ENCODE measurements at regions not wholly inside any gene's neighbourhood (a gene's known extent, or its start where the extent isn't known, plus 50 kb on each side); places are given as distances from the start of the nearest gene placed in this dataset.
"Not testable (repeated sequence)": the region's sequence is repeated elsewhere in the genome, so short reads cannot be mapped to it uniquely, and the experiment has no call there.

DNA sequence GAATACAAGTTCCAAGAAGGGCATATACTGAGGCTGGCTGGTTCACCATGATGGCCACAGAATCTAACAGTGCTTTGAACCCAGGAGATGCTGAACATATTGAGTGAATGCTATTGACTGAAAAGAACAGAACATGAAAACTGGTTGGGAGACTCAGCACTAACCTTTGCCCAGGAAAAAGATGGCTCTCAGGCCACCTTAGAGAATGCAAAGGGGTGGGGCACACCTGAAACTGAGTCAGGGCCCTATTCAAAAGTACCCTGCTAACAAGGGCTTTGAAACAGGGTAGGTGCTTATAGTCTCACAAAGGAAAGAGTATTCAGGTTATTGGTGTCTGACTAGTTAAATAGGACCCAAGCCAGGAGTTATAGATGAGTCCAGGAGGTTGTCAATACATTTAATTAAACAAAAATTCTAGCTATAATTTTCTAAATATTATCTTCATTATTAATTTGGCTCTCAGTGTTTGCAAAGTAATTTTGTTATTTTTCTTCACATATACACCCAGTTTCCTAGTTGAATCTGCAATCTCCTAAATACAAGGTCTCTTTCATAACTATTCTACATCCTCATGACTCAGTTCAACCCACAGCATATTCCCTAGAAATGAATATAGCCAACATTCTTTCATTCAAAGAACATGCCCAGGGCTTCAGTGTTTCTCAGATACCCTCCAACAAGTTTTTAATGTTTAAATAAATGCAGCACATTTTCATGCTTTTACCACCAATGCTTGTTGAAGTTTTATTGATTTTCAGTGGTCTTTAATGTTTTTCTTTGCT is 144.2 kb upstream of the RAPGEF2 start:
- no peak for DNase-seq
- no peak overlapping the region for H3K27ac Mint-ChIP-seq
- H3K4me1 Mint-ChIP-seq, result no peaks in the 10 kb centered on the region
- ChIA-PET POLR2A (no interaction called here), CTCF (no interaction called here)
- H3K9me3 Mint-ChIP-seq, result peaks cover 7% of the 10 kb centered on the region
- peaks cover 8% of the 10 kb centered on the region for H3K27me3 Mint-ChIP-seq
- no peaks in the 10 kb centered on the region for H3K36me3 Mint-ChIP-seq (ENCODE audit: low read depth)
- no peak overlapping the region for H3K4me3 Mint-ChIP-seq

DNA sequence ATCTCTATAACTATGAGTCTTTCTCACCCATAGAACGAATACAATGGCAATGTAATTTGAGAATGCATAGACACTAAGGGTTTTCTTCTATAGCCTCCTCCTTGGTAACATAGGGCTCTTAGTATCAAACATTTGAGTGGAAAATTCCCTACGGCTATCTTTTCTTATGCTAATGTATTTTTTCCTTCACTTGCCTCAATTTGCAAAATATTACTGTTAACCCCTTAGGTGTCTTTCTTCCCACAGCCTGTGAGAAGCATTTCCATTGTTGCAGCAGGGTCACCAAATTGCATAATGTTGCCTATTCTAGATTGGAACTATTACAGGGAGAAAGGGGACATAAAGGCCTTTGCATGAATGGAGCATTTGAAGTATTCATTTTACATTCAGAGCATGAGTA is 140.5 kb upstream of the RAPGEF2 start:
- ChIA-PET POLR2A (no interaction called here), CTCF (no interaction called here)
- DNase-seq, result no peak
- no peaks in the 10 kb centered on the region for H3K36me3 Mint-ChIP-seq (ENCODE audit: low read depth)
- no peaks in the 10 kb centered on the region for H3K9me3 Mint-ChIP-seq
- H3K4me1 Mint-ChIP-seq, result no peaks in the 10 kb centered on the region
- no peak overlapping the region for H3K27ac Mint-ChIP-seq
- H3K4me3 Mint-ChIP-seq, result no peak overlapping the region
- H3K27me3 Mint-ChIP-seq, result peaks cover 14% of the 10 kb centered on the region

DNA sequence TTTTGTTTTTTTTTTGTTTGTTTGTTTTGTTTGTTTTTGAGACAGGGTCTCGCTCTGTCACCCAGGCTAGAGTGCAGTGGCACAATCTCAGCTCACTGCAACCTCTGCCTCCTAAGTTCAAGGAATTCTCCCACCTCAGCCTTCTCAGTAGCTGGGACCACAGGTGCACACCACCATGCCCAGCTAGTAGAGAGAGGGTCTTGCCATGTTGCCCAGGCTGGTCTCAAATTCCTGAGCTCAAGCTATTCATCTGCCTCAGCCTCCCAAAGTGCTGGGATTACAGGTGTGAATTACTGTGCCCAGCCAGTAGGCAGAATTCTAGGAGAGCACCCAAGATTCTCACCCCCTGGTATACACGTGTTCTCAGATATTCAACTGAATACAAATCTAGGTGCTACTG is 139.6 kb upstream of the RAPGEF2 start:
- H3K4me1 Mint-ChIP-seq; CTCF ChIA-PET; H3K4me3 Mint-ChIP-seq; H3K9me3 Mint-ChIP-seq; H3K27ac Mint-ChIP-seq; H3K36me3 Mint-ChIP-seq (ENCODE audit: low read depth); DNase-seq: not testable (repeated sequence)
- POLR2A ChIA-PET, result interaction anchor here (0.6 kb wide), 1 partner anchor 75 kb away, joined by 3 read pairs; no protein-coding TSS in a partner anchor
- peaks cover 18% of the 10 kb centered on the region for H3K27me3 Mint-ChIP-seq

DNA sequence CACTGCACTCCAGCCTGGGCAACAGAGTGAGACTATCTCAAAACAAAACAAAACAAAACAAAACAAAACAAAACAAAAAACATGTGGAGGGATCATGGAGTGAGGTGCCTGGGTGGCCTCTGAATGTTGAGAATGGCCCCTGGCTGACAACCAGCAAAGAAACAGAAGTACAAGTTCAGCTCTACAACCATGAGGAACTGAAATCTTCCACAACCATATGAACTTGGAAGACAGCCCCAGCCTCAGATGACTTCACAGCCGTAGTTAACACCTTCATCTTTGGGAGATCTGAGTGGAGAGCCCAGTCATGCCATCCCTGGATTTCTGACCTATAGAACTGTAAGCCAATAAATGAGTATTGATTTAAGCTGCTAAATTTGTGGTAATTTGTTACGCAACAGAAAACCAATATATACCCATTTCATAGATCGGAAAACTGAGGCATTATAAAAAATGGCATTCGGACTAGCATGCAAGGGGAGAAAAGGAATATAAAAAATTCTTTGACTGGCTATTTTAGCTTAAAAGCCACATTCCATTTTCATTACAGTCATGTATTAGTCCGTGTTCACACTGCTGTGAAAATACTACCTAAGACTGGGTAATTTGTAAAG is 138.7 kb upstream of the RAPGEF2 start:
- peaks cover 18% of the 10 kb centered on the region for H3K27me3 Mint-ChIP-seq
- ChIA-PET CTCF (interaction anchor here (0.6 kb wide), 1 partner anchor 112 kb away, joined by 3 read pairs; no protein-coding TSS in a partner anchor), POLR2A (no interaction called here)
- no peak overlapping the region for H3K27ac Mint-ChIP-seq
- no peaks in the 10 kb centered on the region for H3K9me3 Mint-ChIP-seq
- no peak overlapping the region for H3K4me3 Mint-ChIP-seq
- no peak for DNase-seq
- no peaks in the 10 kb centered on the region for H3K4me1 Mint-ChIP-seq
- H3K36me3 Mint-ChIP-seq (ENCODE audit: low read depth), result no peaks in the 10 kb centered on the region

DNA sequence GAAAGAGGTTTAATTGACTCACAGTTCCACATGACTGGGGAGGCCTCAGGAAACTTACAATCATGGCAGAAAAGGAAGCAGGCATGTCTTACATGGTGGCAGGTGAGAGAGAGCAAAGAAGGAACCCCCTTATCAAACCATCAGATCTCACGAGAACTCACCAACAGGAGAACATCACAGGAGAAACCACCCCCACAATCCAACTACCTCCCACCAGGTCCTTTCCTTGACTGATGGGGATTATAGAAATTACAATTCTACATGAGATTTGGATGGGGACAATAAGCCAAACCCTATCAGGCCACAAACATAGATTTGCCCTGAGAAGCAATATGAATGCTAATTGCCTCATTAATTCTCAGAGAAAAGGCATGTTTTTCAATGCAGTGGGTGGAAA is 138.2 kb upstream of the RAPGEF2 start:
- Mint-ChIP-seq H3K36me3 (ENCODE audit: low read depth) (no peaks in the 10 kb centered on the region), H3K27me3 (peaks cover 18% of the 10 kb centered on the region), H3K9me3 (no peaks in the 10 kb centered on the region), H3K27ac (no peak overlapping the region), H3K4me1 (no peaks in the 10 kb centered on the region), H3K4me3 (no peak overlapping the region)
- ChIA-PET CTCF (no interaction called here), POLR2A (no interaction called here)
- DNase-seq, result no peak

DNA sequence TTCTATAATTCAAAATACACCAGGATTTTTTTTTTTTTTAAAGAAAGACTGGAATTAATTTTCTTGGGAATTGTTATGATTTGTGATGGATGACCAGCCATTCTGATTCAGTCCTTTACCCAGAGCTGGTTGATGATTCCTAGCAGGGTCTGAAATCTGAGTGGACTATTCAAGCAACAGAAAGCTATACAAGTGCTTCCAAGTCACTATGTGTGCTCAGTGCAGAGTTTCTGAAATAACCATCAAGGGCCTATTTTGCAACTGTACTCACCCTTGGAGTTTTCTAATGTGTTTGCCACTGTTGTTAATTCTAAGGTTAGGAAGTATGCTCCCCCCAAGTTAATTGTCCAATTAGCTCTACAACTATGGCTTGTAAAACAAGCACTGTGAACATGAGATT is 137.7 kb upstream of the RAPGEF2 start:
- Mint-ChIP-seq H3K4me1 (no peaks in the 10 kb centered on the region), H3K9me3 (no peaks in the 10 kb centered on the region), H3K27ac (no peak overlapping the region), H3K36me3 (ENCODE audit: low read depth) (no peaks in the 10 kb centered on the region), H3K4me3 (no peak overlapping the region), H3K27me3 (peaks cover 17% of the 10 kb centered on the region)
- CTCF ChIA-PET, result no interaction called here
- no peak for DNase-seq
- POLR2A ChIA-PET, result no interaction called here

DNA sequence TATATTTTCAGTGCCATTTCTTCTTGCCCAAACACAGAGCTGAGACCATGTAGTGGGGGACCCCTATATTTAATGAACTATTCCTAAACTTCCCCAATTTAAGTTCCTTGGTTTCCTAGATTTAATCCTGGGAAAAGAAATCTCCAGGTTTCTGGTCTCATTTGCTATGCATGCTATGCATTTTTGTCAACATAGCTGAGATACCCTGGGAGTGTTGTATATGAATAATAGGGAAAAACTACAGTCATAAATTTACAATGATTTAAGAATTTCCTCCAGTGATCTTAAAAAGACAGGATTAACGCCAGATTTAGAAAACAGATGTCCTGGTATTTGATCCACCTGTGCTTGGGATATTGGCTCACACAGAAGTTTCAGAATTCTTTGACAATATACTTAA is 136.8 kb upstream of the RAPGEF2 start:
- peaks cover 13% of the 10 kb centered on the region for H3K27me3 Mint-ChIP-seq
- no peaks in the 10 kb centered on the region for H3K4me1 Mint-ChIP-seq
- CTCF ChIA-PET, result no interaction called here
- H3K36me3 Mint-ChIP-seq (ENCODE audit: low read depth), result no peaks in the 10 kb centered on the region
- no peak overlapping the region for H3K27ac Mint-ChIP-seq
- POLR2A ChIA-PET, result no interaction called here
- no peaks in the 10 kb centered on the region for H3K9me3 Mint-ChIP-seq
- no peak for DNase-seq
- no peak overlapping the region for H3K4me3 Mint-ChIP-seq

DNA sequence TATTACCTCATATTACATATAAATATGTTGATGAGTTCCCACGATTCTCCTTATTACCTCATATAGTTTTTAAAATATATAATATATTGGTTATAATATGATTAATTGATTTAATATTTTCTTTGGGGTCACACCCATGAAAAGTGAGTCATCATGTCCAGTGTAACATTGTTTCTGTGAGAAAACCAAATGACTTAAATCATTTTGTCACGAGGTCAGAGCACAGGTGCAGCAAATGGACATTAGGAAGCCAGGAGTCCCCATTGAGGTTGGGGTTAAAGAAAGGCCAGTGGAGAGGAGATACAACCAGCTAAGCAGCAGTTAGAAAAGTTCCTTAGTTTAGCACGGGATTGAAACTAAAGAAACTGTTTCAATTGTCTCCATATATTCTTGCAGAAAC is 133.9 kb upstream of the RAPGEF2 start:
- POLR2A ChIA-PET, result no interaction called here
- no peaks in the 10 kb centered on the region for H3K36me3 Mint-ChIP-seq (ENCODE audit: low read depth)
- no peak for DNase-seq
- H3K27ac Mint-ChIP-seq, result no peak overlapping the region
- peaks cover 12% of the 10 kb centered on the region for H3K27me3 Mint-ChIP-seq
- H3K4me1 Mint-ChIP-seq, result no peaks in the 10 kb centered on the region
- H3K4me3 Mint-ChIP-seq, result no peak overlapping the region
- CTCF ChIA-PET, result no interaction called here
- no peaks in the 10 kb centered on the region for H3K9me3 Mint-ChIP-seq

DNA sequence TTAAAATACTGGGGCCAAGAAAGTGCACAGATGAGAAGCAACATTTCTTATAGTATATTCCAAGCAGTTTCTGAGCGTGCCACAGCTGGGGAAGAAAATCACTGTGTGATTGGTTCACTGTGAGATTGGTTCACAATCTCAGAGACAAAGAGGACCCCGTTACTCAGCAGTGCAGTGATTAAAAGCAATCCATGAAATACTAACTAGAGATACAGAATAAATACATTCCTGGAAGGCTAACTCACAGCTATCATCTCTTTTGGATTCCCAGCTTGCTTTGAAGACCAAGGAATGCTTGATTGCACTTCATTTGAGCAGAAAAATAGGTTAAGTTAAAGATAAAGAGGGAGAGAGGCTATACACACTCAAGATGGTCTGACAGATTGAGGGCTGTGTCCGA is 132.1 kb upstream of the RAPGEF2 start:
- H3K36me3 Mint-ChIP-seq (ENCODE audit: low read depth), result no peaks in the 10 kb centered on the region

DNA sequence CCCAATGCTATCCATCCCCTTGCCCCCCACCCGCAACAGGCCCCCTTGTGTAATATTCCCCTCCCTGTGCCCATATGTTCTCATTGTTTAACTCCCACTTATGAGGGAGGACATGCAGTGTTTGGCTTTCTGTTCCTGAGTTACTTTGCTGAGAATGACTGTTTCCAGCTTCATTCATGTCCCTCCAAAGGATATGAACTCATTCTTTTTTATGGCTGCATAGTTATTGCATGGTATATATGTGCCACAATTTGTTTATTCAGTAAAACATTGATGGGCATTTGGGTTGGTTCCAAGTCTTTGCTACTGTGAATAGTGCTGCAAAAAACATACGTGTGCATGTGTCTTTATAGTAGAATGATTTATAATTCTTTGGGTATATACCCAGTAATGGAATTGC is 128.4 kb upstream of the RAPGEF2 start:
- CTCF ChIA-PET, DNase-seq, POLR2A ChIA-PET: not testable (repeated sequence)

More for the DNA sequence above, 132.1 kb upstream of the RAPGEF2 start:
- no peak overlapping the region for H3K4me3 Mint-ChIP-seq
- CTCF ChIA-PET, result interaction anchor here (0.6 to 1.2 kb wide), 3 partner anchors 9 to 61 kb away, joined by 3 to 6 read pairs (median 3); no protein-coding TSS in a partner anchor
- POLR2A ChIA-PET, result no interaction called here
- no peak for DNase-seq
- H3K27ac Mint-ChIP-seq, result no peak overlapping the region
- no peaks in the 10 kb centered on the region for H3K9me3 Mint-ChIP-seq
- peaks cover 11% of the 10 kb centered on the region for H3K27me3 Mint-ChIP-seq
- H3K4me1 Mint-ChIP-seq, result no peaks in the 10 kb centered on the region

DNA sequence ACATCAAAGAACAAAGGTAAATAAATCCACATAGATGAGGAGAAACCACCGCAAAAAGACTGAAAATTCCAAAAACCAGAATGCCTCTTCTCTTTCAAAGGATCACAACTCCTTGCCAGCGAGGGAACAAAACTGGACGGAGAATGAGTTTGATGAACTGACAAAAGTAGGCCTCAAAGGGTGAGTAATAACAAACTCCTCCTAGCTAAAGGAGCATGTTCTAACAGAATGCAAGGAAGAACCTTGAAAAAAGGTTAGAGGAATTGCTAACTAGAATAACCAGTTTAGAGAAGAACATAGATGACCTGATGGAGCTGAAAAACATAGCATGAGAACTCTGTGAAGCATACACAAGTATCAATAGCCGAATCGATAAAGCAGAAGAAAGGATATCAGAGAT is 122.2 kb upstream of the RAPGEF2 start:
- H3K4me3 Mint-ChIP-seq; H3K36me3 Mint-ChIP-seq (ENCODE audit: low read depth); DNase-seq; POLR2A ChIA-PET; H3K27ac Mint-ChIP-seq; H3K4me1 Mint-ChIP-seq; CTCF ChIA-PET; H3K9me3 Mint-ChIP-seq: not testable (repeated sequence)
- H3K27me3 Mint-ChIP-seq, result peaks cover 19% of the 10 kb centered on the region

More for the DNA sequence above, 128.4 kb upstream of the RAPGEF2 start:
- H3K27me3 Mint-ChIP-seq; H3K36me3 Mint-ChIP-seq (ENCODE audit: low read depth); H3K4me1 Mint-ChIP-seq; H3K4me3 Mint-ChIP-seq; H3K27ac Mint-ChIP-seq; H3K9me3 Mint-ChIP-seq: not testable (repeated sequence)

DNA sequence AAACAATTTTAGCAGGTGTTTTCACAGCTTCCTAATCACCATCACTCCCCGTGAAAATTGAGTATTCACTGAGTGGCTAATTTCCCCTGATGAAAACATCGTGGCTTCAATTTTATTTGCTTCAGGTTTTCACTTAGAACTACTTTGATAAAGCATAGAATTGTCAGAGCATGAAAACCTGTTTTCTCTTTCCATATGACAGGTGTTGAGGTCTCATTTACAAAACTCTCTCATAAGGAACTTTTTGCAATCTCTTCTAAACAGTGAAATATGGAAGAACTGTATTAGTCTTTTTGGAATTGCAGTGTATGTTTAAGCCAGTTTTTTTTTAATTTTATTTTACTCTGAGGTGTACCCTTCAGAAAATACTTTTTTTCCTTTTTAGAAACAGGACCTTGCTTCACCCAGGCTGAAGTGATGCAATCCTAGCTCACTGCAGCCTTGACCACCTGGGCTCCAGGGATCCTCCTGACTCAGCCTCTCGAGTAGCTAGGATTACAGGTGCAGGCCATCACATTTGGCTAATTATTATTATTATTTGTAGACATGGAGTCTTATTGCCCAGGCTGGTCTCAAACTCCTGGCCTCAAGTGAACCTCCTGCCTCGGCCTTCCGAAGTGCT is 111.2 kb upstream of the RAPGEF2 start:
- Mint-ChIP-seq H3K9me3 (no peaks in the 10 kb centered on the region), H3K4me3 (no peak overlapping the region), H3K4me1 (no peaks in the 10 kb centered on the region), H3K27me3 (no peaks in the 10 kb centered on the region), H3K27ac (no peak overlapping the region), H3K36me3 (ENCODE audit: low read depth) (no peaks in the 10 kb centered on the region)
- ChIA-PET CTCF (no interaction called here), POLR2A (no interaction called here)
- DNase-seq, result no peak

DNA sequence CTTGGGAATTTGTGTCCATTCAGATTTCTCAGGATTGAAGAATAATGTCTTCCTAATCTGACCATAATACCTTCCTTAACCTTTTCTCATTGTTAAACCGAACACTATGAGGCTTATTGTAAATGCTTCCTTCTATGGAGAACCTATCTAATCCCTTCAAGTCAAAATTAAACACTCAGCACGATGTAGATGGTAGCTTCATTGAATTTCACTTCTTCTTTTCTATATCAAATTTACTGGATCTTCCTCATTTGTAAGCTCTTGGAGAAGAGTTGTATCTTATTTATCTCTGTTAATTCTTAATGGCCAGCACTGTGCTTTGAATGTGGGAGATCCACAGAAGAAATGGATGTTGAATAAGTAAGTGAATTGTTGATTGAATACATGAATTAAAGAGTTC is 109.0 kb upstream of the RAPGEF2 start:
- POLR2A ChIA-PET, result no interaction called here
- H3K27ac Mint-ChIP-seq, result no peak overlapping the region
- no peaks in the 10 kb centered on the region for H3K36me3 Mint-ChIP-seq (ENCODE audit: low read depth)
- no peak overlapping the region for H3K4me3 Mint-ChIP-seq
- CTCF ChIA-PET, result no interaction called here
- no peaks in the 10 kb centered on the region for H3K9me3 Mint-ChIP-seq
- no peaks in the 10 kb centered on the region for H3K4me1 Mint-ChIP-seq
- no peaks in the 10 kb centered on the region for H3K27me3 Mint-ChIP-seq
- DNase-seq, result no peak

All from activated CD4-positive, alpha-beta T cell treated with anti-CD3 and anti-CD28 coated beads, Interleukin-2, amount 10 ng/mL, durations not matched to agents 7 days and 5 days (primary cell).